SU-DHL-6 (cell line): ENCODE measurements at regions not wholly inside any gene's neighbourhood (a gene's known extent, or its start where the extent isn't known, plus 50 kb on each side); places are given as distances from the start of the nearest gene placed in this dataset.

Experiments
- H2AFZ ChIP-seq: fragments of 200-600 bp; sonication (generic); 2 replicates; pipeline ENCODE4 v1.6.1; 2014; ENCODE audit warnings: low read depth, mild to moderate bottlenecking, moderate library complexity, mixed read lengths, antibody characterized with exemption, low read length; ENCODE audit not compliant: severe bottlenecking
- H3F3A ChIP-seq: fragments of 200-600 bp; shearing (Covaris generic); 2 replicates; pipeline ENCODE4 v1.6.0; 2016; ENCODE audit warnings: antibody characterized with exemption, mild to moderate bottlenecking; ENCODE audit not compliant: insufficient read depth
- H3K27ac ChIP-seq: fragments of 200-600 bp; sonication (generic); 2 replicates; pipeline ENCODE4 v1.5.1; 2016; ENCODE audit warnings: low read depth, mild to moderate bottlenecking, low read length, moderate library complexity, mixed read lengths
- H3K27me3 ChIP-seq: fragments of 200-600 bp; sonication (generic), shearing (Covaris generic); 2 replicates; pipeline ENCODE4 v1.6.0; 2014; ENCODE audit warnings: mild to moderate bottlenecking, low read length
- H3K36me3 ChIP-seq: fragments of 200-600 bp; sonication (generic); 2 replicates; pipeline ENCODE4 v1.6.1; 2014; ENCODE audit warnings: mild to moderate bottlenecking, low read length, mixed read lengths
- H3K4me2 ChIP-seq: fragments of 300-600, 200-600 bp; shearing (Covaris generic), sonication (generic); 2 replicates; pipeline ENCODE4 v1.6.0; 2014; ENCODE audit warnings: low read length, low read depth, mild to moderate bottlenecking; ENCODE audit not compliant: poor library complexity, severe bottlenecking
- H3K4me3 ChIP-seq: fragments of 200-600 bp; sonication (generic); 2 replicates; pipeline ENCODE4 v1.5.1; 2014; ENCODE audit warnings: antibody characterized with exemption, low read length, mild to moderate bottlenecking, mixed read lengths; ENCODE audit not compliant: insufficient read depth, poor library complexity, severe bottlenecking
- H3K79me2 ChIP-seq: fragments of 200-600 bp; sonication (generic); 2 replicates; pipeline ENCODE4 v1.6.1; 2014; ENCODE audit warnings: mild to moderate bottlenecking, low read length, moderate library complexity; ENCODE audit not compliant: insufficient read depth
- H3K9ac ChIP-seq: fragments of 200-600 bp; sonication (generic); 2 replicates; pipeline ENCODE4 v1.7.0; 2014; ENCODE audit warnings: mild to moderate bottlenecking, low read length
- H3K9me2 ChIP-seq: fragments of 200-600 bp; sonication (generic); replicated peaks from 2 replicates; pipeline ENCODE4 v1.6.1; 2014; ENCODE audit warnings: low read length; ENCODE audit not compliant: insufficient read depth
- H3K9me3 ChIP-seq: fragments of 200-600 bp; sonication (generic); 2 replicates; pipeline ENCODE4 v1.6.1; 2014; ENCODE audit warnings: low read length, mixed read lengths; ENCODE audit not compliant: insufficient read depth
- H4K20me1 ChIP-seq: fragments of 200-600 bp; sonication (generic); 2 replicates; pipeline ENCODE4 v1.6.1; 2014; ENCODE audit warnings: low read depth, mild to moderate bottlenecking, antibody characterized with exemption, low read length, moderate library complexity, mixed read lengths
- CTCF ChIP-seq: fragments of 200-600 bp; sonication (generic); IDR thresholded peaks from one replicate; pipeline ENCODE4 v1.5.1; 2017; ENCODE audit warnings: antibody characterized with exemption, mild to moderate bottlenecking, low read length, moderate library complexity; ENCODE audit not compliant: insufficient read depth, poor library complexity, severe bottlenecking
- EZH2phosphoT487 ChIP-seq: fragments of 200-600 bp; sonication (generic), shearing (Covaris generic); conservative IDR thresholded peaks from 2 replicates; pipeline ENCODE4 v1.6.1; 2018; ENCODE audit warnings: mild to moderate bottlenecking, antibody characterized with exemption, low read length, moderate library complexity, mixed read lengths

DNA sequence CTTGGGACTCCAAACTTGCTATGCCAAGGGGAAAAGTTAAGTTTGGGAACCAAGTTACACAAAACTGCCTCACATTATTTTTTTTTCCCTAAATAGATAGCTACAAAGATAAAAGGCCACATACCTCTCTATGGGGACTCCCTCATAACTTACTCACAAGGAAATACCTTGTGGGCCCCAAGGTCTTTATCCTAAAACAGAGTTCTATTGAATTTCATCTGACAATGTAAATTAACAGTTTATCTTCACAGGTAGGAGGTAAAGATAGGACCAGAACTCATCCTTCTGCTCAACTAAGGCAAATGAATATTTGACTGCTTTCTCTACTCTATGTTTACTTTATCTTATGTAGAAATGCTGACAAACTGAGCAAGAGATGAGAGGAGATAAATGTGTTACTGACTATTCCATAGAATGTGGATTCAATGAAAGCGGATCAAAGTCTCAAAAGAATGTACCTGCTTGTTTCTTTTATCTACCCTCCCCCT, 1278.0 kb downstream of the OTOL1 start:
- Histone ChIP-seq H3K27ac (no peak overlapping the region), H3F3A (no peaks in the 10 kb centered on the region), H3K4me2 (no peak overlapping the region), H3K27me3 (no peaks in the 10 kb centered on the region), H3K9me2 (no peaks in the 10 kb centered on the region), H3K9ac (no peak overlapping the region), H2AFZ (no peak overlapping the region), H4K20me1 (no peaks in the 10 kb centered on the region), H3K36me3 (no peaks in the 10 kb centered on the region), H3K9me3 (no peaks in the 10 kb centered on the region), H3K4me3 (no peak overlapping the region), H3K79me2 (no peaks in the 10 kb centered on the region)
- TF ChIP-seq CTCF (no peak), EZH2phosphoT487 (no peak)

DNA sequence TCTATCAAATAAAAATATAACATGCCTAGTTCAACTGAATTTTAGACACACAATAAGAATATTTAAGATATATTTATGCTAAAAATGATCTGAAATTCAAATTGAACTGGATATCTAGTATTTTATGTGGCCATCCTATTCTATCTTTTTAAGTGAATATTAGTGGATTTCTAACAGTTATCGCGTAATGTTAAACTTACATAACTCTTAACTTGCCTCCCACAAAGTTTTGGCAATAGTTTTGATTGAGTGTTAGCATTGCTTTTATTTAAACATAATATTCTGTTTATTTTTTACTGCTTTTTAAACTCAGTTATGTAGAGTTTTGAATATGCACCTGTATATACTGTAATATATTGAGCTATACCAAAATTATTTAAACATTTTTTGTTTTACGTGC, 1279.5 kb downstream of the OTOL1 start:
- Histone ChIP-seq H4K20me1 (no peaks in the 10 kb centered on the region), H2AFZ (no peak overlapping the region), H3K79me2 (no peaks in the 10 kb centered on the region), H3K4me2 (no peak overlapping the region), H3K27me3 (no peaks in the 10 kb centered on the region), H3F3A (no peaks in the 10 kb centered on the region), H3K36me3 (no peaks in the 10 kb centered on the region), H3K9me3 (no peaks in the 10 kb centered on the region), H3K27ac (no peak overlapping the region), H3K4me3 (no peak overlapping the region), H3K9ac (no peak overlapping the region), H3K9me2 (no peaks in the 10 kb centered on the region)
- TF ChIP-seq CTCF (no peak), EZH2phosphoT487 (no peak)

DNA sequence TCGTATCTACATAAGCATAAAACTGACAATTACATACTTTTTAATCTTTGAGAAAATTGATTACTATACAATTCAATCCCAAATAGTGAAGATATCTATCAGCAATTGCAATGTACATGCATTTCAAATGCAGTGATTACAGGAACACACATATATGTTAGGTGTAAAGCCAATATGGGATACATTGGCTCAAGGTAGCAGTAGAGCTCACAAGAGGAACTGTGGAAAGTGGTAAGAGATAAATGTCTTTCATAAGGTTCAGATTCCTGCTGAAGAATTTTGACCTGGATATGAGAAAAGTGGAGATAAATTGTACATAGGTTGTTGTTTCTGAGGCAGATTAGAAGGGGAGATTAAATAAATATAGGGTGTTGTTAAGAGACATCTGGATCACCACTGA, 1280.5 kb downstream of the OTOL1 start:
- no peaks in the 10 kb centered on the region for H3K9me2 ChIP-seq
- no peak overlapping the region for H3K9ac ChIP-seq
- H3K4me2 ChIP-seq = no peak overlapping the region
- TF ChIP-seq EZH2phosphoT487 (no peak), CTCF (peak; percentile 14)
- no peaks in the 10 kb centered on the region for H3F3A ChIP-seq
- H3K4me3 ChIP-seq = no peak overlapping the region
- H3K9me3 ChIP-seq = no peaks in the 10 kb centered on the region
- no peaks in the 10 kb centered on the region for H3K79me2 ChIP-seq
- H3K27me3 ChIP-seq = no peaks in the 10 kb centered on the region
- peak overlapping the region; percentile 12 for H2AFZ ChIP-seq
- no peaks in the 10 kb centered on the region for H3K36me3 ChIP-seq
- H3K27ac ChIP-seq = no peak overlapping the region
- no peaks in the 10 kb centered on the region for H4K20me1 ChIP-seq

GRCh38 chr3:162780313-162780712, 1283.7 kb downstream of the OTOL1 start:
- Histone ChIP-seq H4K20me1 (no peaks in the 10 kb centered on the region), H3K9me2 (no peaks in the 10 kb centered on the region), H3K79me2 (no peaks in the 10 kb centered on the region), H3F3A (no peaks in the 10 kb centered on the region), H3K4me2 (no peak overlapping the region), H3K36me3 (no peaks in the 10 kb centered on the region), H3K27ac (no peak overlapping the region), H3K4me3 (no peak overlapping the region), H3K9ac (no peak overlapping the region), H3K27me3 (no peaks in the 10 kb centered on the region), H3K9me3 (no peaks in the 10 kb centered on the region), H2AFZ (no peak overlapping the region)
- TF ChIP-seq CTCF (no peak), EZH2phosphoT487 (no peak)
